Hematopoietic multipotent progenitor cell treated with erythropoietin and hydrocortisone succinate and interleukin-3 and kit ligand, for 15 days (in vitro differentiated cells): ENCODE measurements at regions not wholly inside any gene's neighbourhood (a gene's known extent, or its start where the extent isn't known, plus 50 kb on each side); places are given as distances from the start of the nearest gene placed in this dataset.

ENCODE experiments used
- DNase-seq: peaks from one replicate; pipeline ENCODE4 v3.0.0-alpha.2; 2015; ENCODE audit warnings: low spot score

- no peak for DNase-seq
These were observed 247.8 kb upstream of the JAG1 start for GRCh38 chr20:10921491-10922010.

GRCh38 chr20:10922506-10922905 lies 248.7 kb upstream of the JAG1 start:
- no peak for DNase-seq

- DNase-seq: no peak
These were observed 249.1 kb upstream of the JAG1 start for GRCh38 chr20:10922941-10923340.

GRCh38 chr20:10924644-10925201 lies 250.9 kb upstream of the JAG1 start:
- no peak for DNase-seq

- DNase-seq: no peak
These were observed 252.0 kb upstream of the JAG1 start for GRCh38 chr20:10925767-10926166.

- no peak for DNase-seq
These were observed 253.3 kb upstream of the JAG1 start for GRCh38 chr20:10927011-10927583.

- no peak for DNase-seq
These were observed 254.4 kb upstream of the JAG1 start for GRCh38 chr20:10927936-10928840.

- DNase-seq: no peak
These were observed 255.1 kb upstream of the JAG1 start for GRCh38 chr20:10928841-10929421.

GRCh38 chr20:10935658-10936402 lies 262.0 kb upstream of the JAG1 start:
- no peak for DNase-seq

GRCh38 chr20:10936786-10937185 lies 263.0 kb upstream of the JAG1 start:
- no peak for DNase-seq

- no peak for DNase-seq
These were observed 265.6 kb upstream of the JAG1 start for GRCh38 chr20:10939331-10939941.

GRCh38 chr20:10940941-10941340 lies 267.1 kb upstream of the JAG1 start:
- DNase-seq: no peak

GRCh38 chr20:10943686-10944265 lies 270.0 kb upstream of the JAG1 start:
- DNase-seq: no peak

GRCh38 chr20:10946124-10946880 lies 272.5 kb upstream of the JAG1 start:
- no peak for DNase-seq

- DNase-seq: no peak
These were observed 273.9 kb upstream of the JAG1 start for GRCh38 chr20:10947726-10948125.

GRCh38 chr20:10949930-10950783 lies 276.4 kb upstream of the JAG1 start:
- no peak for DNase-seq

GRCh38 chr20:10951216-10951615 lies 277.4 kb upstream of the JAG1 start:
- no peak for DNase-seq

- DNase-seq: no peak
These were observed 278.1 kb upstream of the JAG1 start for GRCh38 chr20:10951904-10952303.

GRCh38 chr20:10953437-10953836 lies 279.6 kb upstream of the JAG1 start:
- DNase-seq: no peak
